H1 (cell line): ENCODE measurements at regions not wholly inside any gene's neighbourhood (a gene's known extent, or its start where the extent isn't known, plus 50 kb on each side); places are given as distances from the start of the nearest gene placed in this dataset.

Experiments
- CTCF ChIA-PET: fragments of 300-600 bp; sonication (Branson Sonifier 250); formaldehyde crosslinking; loops from one replicate; lab custom pipeline; 2021; ENCODE audit not compliant: partially characterized antibody; lab: Charles Lee
- POLR2A ChIA-PET: fragments of 300-600 bp; sonication (Branson Sonifier 250); formaldehyde crosslinking; loops from one replicate; lab custom pipeline; 2021; ENCODE audit warnings: inconsistent platforms; ENCODE audit not compliant: partially characterized antibody; lab: Charles Lee
- DNase-seq, 2 experiments: peaks; one replicate each; pipeline versions ENCODE4 v3.0.0 to v3.0.0-alpha.2; 2010 to 2022; ENCODE audit warnings: low spot score in 2 of 2, low read depth in 1 of 2, mixed read lengths in 1 of 2
- FAIRE-seq: peaks from 2 replicates; lab custom pipeline; 2011; peaks lifted over from hg19 to GRCh38; lab: Jason Lieb, UNC
- H2AFZ ChIP-seq: 2 replicates; pipeline ENCODE4 v1.8.1; 2012; ENCODE audit warnings: low read length, inconsistent platforms
- H2AK5ac ChIP-seq: 2 replicates; pipeline ENCODE4 v1.6.1; 2013; ENCODE audit warnings: low read depth, low read length
- H2BK120ac ChIP-seq: replicated peaks from 2 replicates; pipeline ENCODE3; 2013; ENCODE audit warnings: low read depth, low read length, inconsistent platforms
- H2BK12ac ChIP-seq: 2 replicates; pipeline ENCODE4 v1.6.1; 2013; ENCODE audit warnings: low read depth, low read length
- H2BK15ac ChIP-seq: 2 replicates; pipeline ENCODE4 v1.6.1; 2013; ENCODE audit warnings: low read length
- H2BK20ac ChIP-seq: 2 replicates; pipeline ENCODE4 v1.6.1; 2013; ENCODE audit warnings: low read length
- H2BK5ac ChIP-seq: 2 replicates; pipeline ENCODE4 v1.6.1; 2013; ENCODE audit warnings: low read depth, low read length
- H3K14ac ChIP-seq: 2 replicates; pipeline ENCODE4 v1.6.1; 2013; ENCODE audit warnings: inconsistent platforms; ENCODE audit not compliant: insufficient read length
- H3K18ac ChIP-seq: 2 replicates; pipeline ENCODE4 v1.6.1; 2013; ENCODE audit warnings: low read length; ENCODE audit errors: extremely low read depth
- H3K23ac ChIP-seq: 2 replicates; pipeline ENCODE4 v1.6.1; 2013; ENCODE audit warnings: inconsistent platforms; ENCODE audit not compliant: insufficient read length
- H3K23me2 ChIP-seq: 2 replicates; pipeline ENCODE4 v1.6.1; 2013; ENCODE audit warnings: low read depth, low read length
- H3K27ac ChIP-seq: 2 replicates; pipeline ENCODE4 v1.6.1; 2011; ENCODE audit warnings: low read depth, low read length, inconsistent platforms
- H3K27me3 ChIP-seq, 4 experiments: replicated peaks in 1 of 4; 1 replicate in 1 of 4; 2 replicates in 3 of 4; pipeline versions ENCODE4 v1.6.1 to v1.8.1; 2011 to 2013; ENCODE audit warnings: low read length in 3 of 4, mild to moderate bottlenecking in 3 of 4, inconsistent platforms in 2 of 4, mixed read lengths in 2 of 4, moderate library complexity in 1 of 4; ENCODE audit not compliant: control insufficient read depth in 3 of 4, insufficient read depth in 3 of 4; ENCODE audit errors: extremely low read depth in 1 of 4
- H3K36me3 ChIP-seq, 4 experiments: 2 replicates each; pipeline versions ENCODE4 v1.6.1 to v1.8.1; 2011 to 2013; ENCODE audit warnings: mild to moderate bottlenecking in 4 of 4, low read length in 3 of 4, moderate library complexity in 2 of 4, control low read depth in 1 of 4, inconsistent platforms in 1 of 4; ENCODE audit not compliant: insufficient read depth in 4 of 4, control insufficient read depth in 2 of 4
- H3K4ac ChIP-seq: replicated peaks from 2 replicates; pipeline ENCODE3; 2013; ENCODE audit warnings: low read length, low read depth, mixed read lengths, inconsistent platforms; ENCODE audit not compliant: insufficient read length
- H3K4me1 ChIP-seq, 4 experiments: replicated peaks in 1 of 4; 1 replicate in 1 of 4; 2 replicates in 3 of 4; pipeline versions ENCODE4 v1.6.1 to v1.8.1; 2011 to 2013; ENCODE audit warnings: low read length in 3 of 4, inconsistent platforms in 2 of 4, mixed read lengths in 1 of 4; ENCODE audit not compliant: insufficient read depth in 4 of 4, control insufficient read depth in 3 of 4
- H3K4me2 ChIP-seq, 2 experiments: 2 replicates each; pipeline versions ENCODE4 v1.6.1 to v1.8.1; 2011 to 2013; ENCODE audit warnings: low read depth in 2 of 2, low read length in 2 of 2, control low read depth in 1 of 2, inconsistent platforms in 1 of 2, mild to moderate bottlenecking in 1 of 2; ENCODE audit not compliant: insufficient read depth in 1 of 2
- H3K4me3 ChIP-seq, 4 experiments: fragments of 200-600, 300-600 bp in 1 of 4; sonication (generic), shearing (Covaris generic), sonication (Bioruptor Twin) in 1 of 4; 2 replicates each; pipeline versions ENCODE4 v1.5.1 to v1.8.1; 2011 to 2016; ENCODE audit warnings: low read length in 4 of 4, low read depth in 3 of 4, control low read depth in 2 of 4, inconsistent platforms in 2 of 4, mild to moderate bottlenecking in 2 of 4, mixed read lengths in 1 of 4, moderate library complexity in 1 of 4; ENCODE audit not compliant: insufficient read depth in 2 of 4; ENCODE audit errors: extremely low read depth in 1 of 4
- H3K56ac ChIP-seq: replicated peaks from 2 replicates; pipeline ENCODE3; 2013; ENCODE audit warnings: low read depth, mild to moderate bottlenecking, mixed read lengths, low read length, inconsistent platforms; ENCODE audit not compliant: insufficient read length
- H3K79me1 ChIP-seq: 2 replicates; pipeline ENCODE4 v1.6.1; 2013; ENCODE audit warnings: low read depth, low read length, control low read depth
- H3K79me2 ChIP-seq, 2 experiments: 2 replicates each; pipeline versions ENCODE4 v1.6.1 to v1.8.1; 2012 to 2013; ENCODE audit warnings: low read length in 2 of 2, mild to moderate bottlenecking in 2 of 2, inconsistent platforms in 1 of 2; ENCODE audit not compliant: insufficient read depth in 2 of 2, control insufficient read depth in 1 of 2
- H3K9ac ChIP-seq, 4 experiments: replicated peaks in 1 of 4; 1 replicate in 1 of 4; 2 replicates in 3 of 4; pipeline versions ENCODE4 v1.6.1 to v1.8.1; 2011 to 2013; ENCODE audit warnings: low read depth in 3 of 4, low read length in 3 of 4, control low read depth in 2 of 4, mild to moderate bottlenecking in 2 of 4, moderate library complexity in 2 of 4, inconsistent platforms in 1 of 4; ENCODE audit errors: extremely low read depth in 1 of 4
- H3K9me3 ChIP-seq, 2 experiments: 2 replicates each; pipeline versions ENCODE4 v1.6.1 to v1.8.1; 2012 to 2013; ENCODE audit warnings: mild to moderate bottlenecking in 2 of 2, moderate library complexity in 2 of 2, control low read depth in 1 of 2, inconsistent platforms in 1 of 2, low read depth in 1 of 2, low read length in 1 of 2, mixed read lengths in 1 of 2; ENCODE audit not compliant: insufficient read depth in 2 of 2
- H4K20me1 ChIP-seq, 2 experiments: replicated peaks in 1 of 2; 2 replicates each; pipeline versions ENCODE3 to v1.8.1; 2011 to 2013; ENCODE audit warnings: inconsistent platforms in 2 of 2, low read length in 2 of 2, mild to moderate bottlenecking in 1 of 2; ENCODE audit not compliant: insufficient read depth in 2 of 2, control insufficient read depth in 1 of 2
- H4K5ac ChIP-seq: 2 replicates; pipeline ENCODE4 v1.6.1; 2013; ENCODE audit warnings: low read length, low read depth, mixed read lengths, inconsistent platforms; ENCODE audit not compliant: insufficient read length
- H4K8ac ChIP-seq: 2 replicates; pipeline ENCODE4 v1.8.0; 2013; ENCODE audit warnings: mild to moderate bottlenecking, moderate library complexity, low read length, inconsistent platforms; ENCODE audit not compliant: insufficient read depth; ENCODE audit errors: extremely low read depth
- H4K91ac ChIP-seq: replicated peaks from 2 replicates; pipeline ENCODE3; 2013; ENCODE audit warnings: low read length, mixed read lengths, inconsistent platforms; ENCODE audit not compliant: insufficient read length
- GTF2F1 ChIP-seq: IDR thresholded peaks from 2 replicates; pipeline ENCODE4 v1.6.1; 2012; ENCODE audit warnings: low read depth, low read length, improper control_type of control experiment, borderline replicate concordance
- POU5F1 ChIP-seq: IDR thresholded peaks from 2 replicates; pipeline ENCODE4 v1.6.1; 2011; ENCODE audit warnings: low read depth, mild to moderate bottlenecking, low read length, moderate library complexity
- SIX5 ChIP-seq: IDR thresholded peaks from 2 replicates; pipeline ENCODE4 v1.6.1; 2011; ENCODE audit warnings: mild to moderate bottlenecking, low read depth, low read length
- SP1 ChIP-seq: IDR thresholded peaks from 2 replicates; pipeline ENCODE4 v1.6.1; 2011; ENCODE audit warnings: low read depth, low read length
- TAF1 ChIP-seq: IDR thresholded peaks from 2 replicates; pipeline ENCODE4 v1.6.1; 2011; ENCODE audit warnings: mild to moderate bottlenecking, low read depth, low read length
- TEAD4 ChIP-seq: IDR thresholded peaks from 2 replicates; pipeline ENCODE4 v1.6.1; 2012; ENCODE audit warnings: low read depth, low read length, inconsistent platforms, mixed read lengths
- WGBS, 2 experiments: shearing (Covaris generic) in 1 of 2; methylation state at CpG; one replicate each; pipeline versions ENCODE4 v1.1.6 to v1.1.7; 2013 to 2015; ENCODE audit warnings: low lambda C conversion rate in 2 of 2, mixed read lengths in 2 of 2, inconsistent platforms in 1 of 2, low coverage in 1 of 2, missing lambda C conversion rate in 1 of 2; ENCODE audit not compliant: insufficient replicate concordance in 2 of 2, insufficient coverage in 1 of 2, insufficient read length in 1 of 2; ENCODE audit errors: extremely low coverage in 1 of 2, missing lambda C conversion rate in 1 of 2; 5-methylcytosine and 5-hydroxymethylcytosine counted together

DNA sequence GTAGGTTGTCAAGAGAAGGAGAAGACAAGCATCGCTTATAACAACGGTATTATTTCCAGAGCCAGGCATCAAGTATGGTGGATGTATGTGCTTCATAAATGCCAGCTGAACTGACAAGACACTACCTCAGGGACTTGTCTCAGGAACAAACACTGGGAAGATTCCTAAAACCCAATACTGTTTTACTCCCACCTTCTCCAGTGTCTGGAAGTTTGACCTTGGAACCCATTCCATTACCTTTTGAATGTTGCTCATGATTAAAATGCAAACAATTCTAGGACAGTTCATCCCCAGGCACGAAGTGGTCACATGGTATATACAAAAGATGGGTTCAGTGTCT, 300.1 kb downstream of the ADGB start:
- H4K20me1 ChIP-seq, result no peaks in the 10 kb centered on the region
- H3K14ac ChIP-seq, result no peak overlapping the region
- CTCF ChIA-PET, result interaction anchor here (0.8 to 1.2 kb wide), 3 partner anchors 9 to 54 kb away, joined by 3 to 5 read pairs (median 4); no protein-coding TSS in a partner anchor
- H3K79me1 ChIP-seq, result no peaks in the 10 kb centered on the region
- H3K23me2 ChIP-seq, result no peaks in the 10 kb centered on the region
- H2BK5ac ChIP-seq, result no peak overlapping the region
- H3K56ac ChIP-seq, result no peak overlapping the region
- no peaks in the 10 kb centered on the region for H3K4me1 ChIP-seq
- H4K91ac ChIP-seq, result no peak overlapping the region
- no peaks in the 10 kb centered on the region for H3K9me3 ChIP-seq
- POLR2A ChIA-PET, result no interaction called here
- no peak overlapping the region for H2BK15ac ChIP-seq
- H3K9ac ChIP-seq, result no peak overlapping the region
- H3K4ac ChIP-seq, result no peak overlapping the region
- no peaks in the 10 kb centered on the region for H3K27me3 ChIP-seq
- no peak overlapping the region for H2BK20ac ChIP-seq
- no peak for FAIRE-seq
- no peak overlapping the region for H4K8ac ChIP-seq
- H2BK120ac ChIP-seq, result no peak overlapping the region
- no peak overlapping the region for H2AFZ ChIP-seq
- no peak overlapping the region for H3K4me2 ChIP-seq
- H3K4me3 ChIP-seq, result no peak overlapping the region
- TF ChIP-seq TEAD4 (no peak), POU5F1 (no peak), GTF2F1 (no peak), SP1 (no peak), TAF1 (no peak), SIX5 (no peak)
- H3K79me2 ChIP-seq, result no peaks in the 10 kb centered on the region
- no peak overlapping the region for H2AK5ac ChIP-seq
- no peak overlapping the region for H3K18ac ChIP-seq
- no peak overlapping the region for H3K27ac ChIP-seq
- no peak overlapping the region for H2BK12ac ChIP-seq
- DNase-seq, result no peak
- H4K5ac ChIP-seq, result no peak overlapping the region
- H3K36me3 ChIP-seq, result no peaks in the 10 kb centered on the region
- no peak overlapping the region for H3K23ac ChIP-seq
- WGBS, 2 experiments, result 95% methylated on average over 3 of the region's 3 CpGs; no CpG with 5 or more reads in 1 of the 2 experiments
